ENCODE measurements at regions not wholly inside any gene's neighbourhood (a gene's known extent, or its start where the extent isn't known, plus 50 kb on each side); places are given as distances from the start of the nearest gene placed in this dataset.

GRCh38 chr2:49798570-49798969 lies 644.3 kb upstream of the FSHR start:
- TF ChIP-seq YY1 (IDR thresholded peaks at IDR 0.05; ENCODE audit: low read depth) (no peak), NRF1 (IDR thresholded peaks at IDR 0.05; ENCODE audit: low read depth, low read length) (no peak)
- TF ChIP-seq, protein P1, sequence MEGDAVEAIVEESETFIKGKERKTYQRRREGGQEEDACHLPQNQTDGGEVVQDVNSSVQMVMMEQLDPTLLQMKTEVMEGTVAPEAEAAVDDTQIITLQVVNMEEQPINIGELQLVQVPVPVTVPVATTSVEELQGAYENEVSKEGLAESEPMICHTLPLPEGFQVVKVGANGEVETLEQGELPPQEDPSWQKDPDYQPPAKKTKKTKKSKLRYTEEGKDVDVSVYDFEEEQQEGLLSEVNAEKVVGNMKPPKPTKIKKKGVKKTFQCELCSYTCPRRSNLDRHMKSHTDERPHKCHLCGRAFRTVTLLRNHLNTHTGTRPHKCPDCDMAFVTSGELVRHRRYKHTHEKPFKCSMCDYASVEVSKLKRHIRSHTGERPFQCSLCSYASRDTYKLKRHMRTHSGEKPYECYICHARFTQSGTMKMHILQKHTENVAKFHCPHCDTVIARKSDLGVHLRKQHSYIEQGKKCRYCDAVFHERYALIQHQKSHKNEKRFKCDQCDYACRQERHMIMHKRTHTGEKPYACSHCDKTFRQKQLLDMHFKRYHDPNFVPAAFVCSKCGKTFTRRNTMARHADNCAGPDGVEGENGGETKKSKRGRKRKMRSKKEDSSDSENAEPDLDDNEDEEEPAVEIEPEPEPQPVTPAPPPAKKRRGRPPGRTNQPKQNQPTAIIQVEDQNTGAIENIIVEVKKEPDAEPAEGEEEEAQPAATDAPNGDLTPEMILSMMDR (IDR thresholded peaks at IDR 0.05) = no peak

Data from SK-N-SH (cell line).